Muscle layer of duodenum (tissue), 2 donors: ENCODE measurements at regions not wholly inside any gene's neighbourhood (a gene's known extent, or its start where the extent isn't known, plus 50 kb on each side); places are given as distances from the start of the nearest gene placed in this dataset.

ENCODE experiments used
- H3K27ac ChIP-seq: one replicate; pipeline ENCODE4 v1.7.0; 2013; ENCODE audit warnings: mild to moderate bottlenecking, low read length
- H3K27me3 ChIP-seq: one replicate; pipeline ENCODE4 v1.7.0; 2013; ENCODE audit warnings: low read depth, mild to moderate bottlenecking, control low read depth, low read length
- H3K36me3 ChIP-seq, 2 donors: one replicate each; pipeline ENCODE4 v1.7.0; 2013; ENCODE audit warnings: low read length in 2 of 2, control low read depth in 1 of 2, mild to moderate bottlenecking in 1 of 2; ENCODE audit not compliant: insufficient read depth in 2 of 2, control insufficient read depth in 1 of 2
- H3K4me1 ChIP-seq, 2 donors: one replicate each; pipeline ENCODE4 v1.7.0; 2013; ENCODE audit warnings: low read length in 2 of 2, mild to moderate bottlenecking in 2 of 2, control low read depth in 1 of 2, moderate library complexity in 1 of 2; ENCODE audit not compliant: insufficient read depth in 2 of 2, control insufficient read depth in 1 of 2
- H3K4me3 ChIP-seq, 2 donors: one replicate each; pipeline ENCODE4 v1.7.0; 2013; ENCODE audit warnings: low read length in 2 of 2, low read depth in 1 of 2, mild to moderate bottlenecking in 1 of 2
- H3K9me3 ChIP-seq, 2 donors: one replicate each; pipeline ENCODE4 v1.7.0; 2013; ENCODE audit warnings: low read length in 2 of 2, control low read depth in 1 of 2, mild to moderate bottlenecking in 1 of 2; ENCODE audit not compliant: control insufficient read depth in 1 of 2
- donor health status: healthy.

DNA sequence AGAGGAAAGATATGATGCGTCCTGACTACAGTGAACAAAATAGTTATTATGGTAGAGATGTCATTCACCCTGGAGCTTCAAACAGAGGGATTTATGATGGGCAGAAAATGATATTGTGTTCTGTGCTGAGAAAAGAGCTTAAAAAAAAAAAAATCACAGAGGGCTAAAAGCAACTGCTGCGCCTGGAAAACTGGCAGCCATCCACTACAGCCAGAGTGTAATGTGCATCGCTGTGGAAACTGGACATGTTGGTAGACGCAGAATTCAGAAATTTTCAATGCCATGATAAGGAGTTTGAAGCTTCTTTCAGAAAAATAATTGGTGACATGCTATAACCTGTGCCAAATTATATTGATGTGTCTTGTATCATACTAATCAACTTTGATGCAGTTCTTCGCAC lies 122.9 kb upstream of the SOX11 start:
- no peaks in the 10 kb centered on the region for H3K4me1 ChIP-seq
- no peaks in the 10 kb centered on the region for H3K27me3 ChIP-seq
- no peak overlapping the region for H3K4me3 ChIP-seq
- no peaks in the 10 kb centered on the region for H3K9me3 ChIP-seq
- H3K27ac ChIP-seq, result no peak overlapping the region
- H3K36me3 ChIP-seq, result no peaks in the 10 kb centered on the region

DNA sequence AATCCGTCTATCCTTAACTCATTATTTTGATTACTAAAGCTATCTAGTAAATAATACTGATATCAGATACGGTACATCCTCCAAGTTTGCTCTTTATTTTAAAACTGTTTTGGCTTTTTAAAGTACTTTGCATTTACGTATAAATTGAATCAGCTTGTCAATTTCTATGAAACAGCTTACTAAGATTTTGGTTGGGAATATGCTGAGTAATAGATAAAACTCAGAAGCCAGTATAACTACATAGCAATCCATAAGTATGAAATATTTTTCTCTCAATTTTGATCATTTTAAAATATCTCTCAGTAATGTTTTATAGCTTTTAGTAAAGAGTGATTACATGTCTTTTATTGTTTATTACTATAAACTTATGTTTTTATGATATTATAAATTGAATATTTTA lies 116.2 kb upstream of the SOX11 start:
- H3K9me3 ChIP-seq, result peaks cover 0 to 3% of the 10 kb centered on the region in 2 donors
- H3K27me3 ChIP-seq, result no peaks in the 10 kb centered on the region
- no peaks in the 10 kb centered on the region for H3K4me1 ChIP-seq
- no peaks in the 10 kb centered on the region for H3K36me3 ChIP-seq
- H3K4me3 ChIP-seq, result no peak overlapping the region
- no peak overlapping the region for H3K27ac ChIP-seq

DNA sequence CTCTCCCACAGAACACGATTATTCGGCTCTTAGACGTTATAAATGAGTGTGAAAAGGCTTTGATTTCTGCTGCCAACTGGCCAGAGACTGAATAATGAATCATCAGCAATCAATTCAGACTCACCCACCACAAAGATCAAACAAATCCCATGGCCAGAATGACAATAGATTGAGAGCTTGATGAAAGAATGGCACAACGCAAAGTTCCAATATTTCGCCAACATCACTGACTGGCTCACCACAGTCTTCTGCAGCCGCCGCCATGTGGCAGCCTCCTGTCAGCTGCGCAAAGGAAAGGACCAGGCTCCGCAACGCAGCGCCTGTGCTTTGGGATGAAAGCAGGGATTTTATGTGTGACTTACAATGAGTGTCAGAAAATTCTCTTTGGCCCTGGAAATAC lies 104.4 kb upstream of the SOX11 start:
- Histone ChIP-seq H3K9me3 (no peaks in the 10 kb centered on the region), H3K27me3 (no peaks in the 10 kb centered on the region), H3K27ac (no peak overlapping the region), H3K36me3 (no peaks in the 10 kb centered on the region), H3K4me3 (no peak overlapping the region), H3K4me1 (no peaks in the 10 kb centered on the region)

GRCh38 chr2:5588601-5589000 lies 103.6 kb upstream of the SOX11 start:
- Histone ChIP-seq H3K9me3 (no peaks in the 10 kb centered on the region), H3K36me3 (no peaks in the 10 kb centered on the region), H3K4me1 (no peaks in the 10 kb centered on the region)

GRCh38 chr2:5589183-5589582 lies 103.0 kb upstream of the SOX11 start:
- Histone ChIP-seq H3K4me3 (no peak overlapping the region), H3K4me1 (no peaks in the 10 kb centered on the region), H3K27ac (no peak overlapping the region), H3K36me3 (no peaks in the 10 kb centered on the region), H3K9me3 (no peaks in the 10 kb centered on the region), H3K27me3 (no peaks in the 10 kb centered on the region)

More at GRCh38 chr2:5588601-5589000, 103.6 kb upstream of the SOX11 start:
- Histone ChIP-seq H3K27ac (no peak overlapping the region), H3K4me3 (no peak overlapping the region), H3K27me3 (no peaks in the 10 kb centered on the region)

- Histone ChIP-seq H3K9me3 (no peaks in the 10 kb centered on the region), H3K36me3 (no peaks in the 10 kb centered on the region), H3K4me3 (no peak overlapping the region), H3K27me3 (no peaks in the 10 kb centered on the region), H3K27ac (no peak overlapping the region), H3K4me1 (no peaks in the 10 kb centered on the region)
Observed at GRCh38 chr2:5590886-5591285, 101.3 kb upstream of the SOX11 start.

DNA sequence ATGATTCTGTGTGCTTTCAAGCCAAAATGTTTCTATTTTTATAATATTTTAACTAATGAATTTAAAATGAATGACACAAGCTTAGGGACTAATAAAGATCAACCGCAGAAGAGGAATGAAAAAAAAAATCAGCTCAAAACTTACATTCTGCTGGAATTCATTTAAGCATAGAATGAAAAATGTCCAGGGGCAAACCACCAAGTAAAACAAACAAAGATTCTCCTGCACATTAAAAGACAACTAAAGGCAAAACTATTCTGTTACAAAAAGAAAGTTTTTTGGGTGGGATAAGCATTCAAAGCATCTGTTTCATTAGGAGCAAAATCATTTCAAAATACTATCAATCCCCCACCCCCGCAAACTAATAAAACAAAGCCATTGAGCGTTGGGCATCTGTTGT lies 99.3 kb upstream of the SOX11 start:
- Histone ChIP-seq H3K36me3 (no peaks in the 10 kb centered on the region), H3K9me3 (no peaks in the 10 kb centered on the region), H3K4me1 (no peaks in the 10 kb centered on the region), H3K27me3 (no peaks in the 10 kb centered on the region), H3K27ac (no peak overlapping the region), H3K4me3 (no peak overlapping the region)

DNA sequence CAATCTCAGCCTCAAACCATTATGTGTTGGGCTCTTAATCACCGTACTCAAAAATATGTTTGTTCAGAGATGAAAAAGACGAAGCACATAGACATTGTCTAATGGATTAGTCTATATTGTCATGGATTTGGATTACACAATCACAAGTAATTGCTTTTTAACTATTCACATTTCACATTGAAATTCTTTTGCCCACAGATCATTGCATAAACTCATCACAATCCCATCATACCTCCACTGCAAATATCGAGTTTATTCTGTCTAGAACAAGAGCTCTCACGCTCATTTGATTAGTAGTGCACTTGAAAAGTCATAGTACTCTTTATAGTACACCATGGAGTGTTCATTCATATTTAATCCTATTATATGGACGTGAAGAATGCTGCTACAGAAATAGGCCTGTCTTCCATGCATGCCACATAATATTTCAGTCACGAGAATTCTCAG lies 97.9 kb upstream of the SOX11 start:
- no peaks in the 10 kb centered on the region for H3K9me3 ChIP-seq
- H3K4me3 ChIP-seq, result no peak overlapping the region
- H3K36me3 ChIP-seq, result no peaks in the 10 kb centered on the region
- no peaks in the 10 kb centered on the region for H3K27me3 ChIP-seq
- H3K4me1 ChIP-seq, result no peaks in the 10 kb centered on the region
- no peak overlapping the region for H3K27ac ChIP-seq

DNA sequence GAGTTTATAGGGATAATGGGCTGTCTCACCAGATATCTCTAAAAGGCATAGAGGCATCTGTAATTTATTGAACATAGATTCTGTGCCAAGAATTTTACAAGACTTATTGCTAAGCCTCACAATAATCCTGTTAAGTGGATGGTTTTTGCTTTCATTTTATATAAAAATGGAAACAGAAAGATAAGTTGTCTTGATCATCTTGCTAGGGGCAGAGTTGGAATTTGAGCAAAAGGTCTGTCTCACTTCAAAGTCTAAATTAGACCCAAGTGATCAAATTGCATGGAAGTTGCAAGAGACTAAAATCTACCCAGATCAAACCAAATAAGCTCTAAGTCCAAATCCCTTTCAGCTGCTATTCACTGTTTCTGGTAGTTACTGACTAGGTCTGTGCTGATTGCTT lies 95.3 kb upstream of the SOX11 start:
- Histone ChIP-seq H3K4me1 (no peaks in the 10 kb centered on the region), H3K27me3 (no peaks in the 10 kb centered on the region), H3K27ac (no peak overlapping the region), H3K4me3 (no peak overlapping the region), H3K9me3 (no peaks in the 10 kb centered on the region), H3K36me3 (no peaks in the 10 kb centered on the region)

DNA sequence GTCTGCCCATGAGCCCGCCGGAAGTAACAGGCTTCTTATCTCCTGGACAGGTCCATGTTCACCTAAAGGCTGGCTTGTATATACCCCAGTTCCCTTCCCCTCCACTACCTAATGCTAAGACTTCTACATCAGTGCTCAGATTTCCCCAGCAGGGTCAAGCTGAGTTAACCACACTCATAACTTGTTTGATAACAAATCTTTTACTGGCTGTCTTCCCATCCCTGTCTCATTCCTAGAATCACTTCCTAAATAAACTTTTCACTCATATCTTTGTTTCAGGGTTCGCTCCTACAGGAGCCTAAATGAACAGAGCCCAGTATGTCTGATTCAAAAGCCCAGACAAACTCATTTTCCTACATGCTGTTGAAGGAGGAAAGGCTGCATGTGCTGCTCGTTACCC lies 94.0 kb upstream of the SOX11 start:
- no peaks in the 10 kb centered on the region for H3K36me3 ChIP-seq

GRCh38 chr2:5609201-5609600 lies 83.0 kb upstream of the SOX11 start:
- Histone ChIP-seq H3K4me3 (no peak overlapping the region), H3K9me3 (peaks cover 0 to 5% of the 10 kb centered on the region in 2 donors), H3K36me3 (no peaks in the 10 kb centered on the region), H3K27me3 (no peaks in the 10 kb centered on the region), H3K27ac (no peak overlapping the region), H3K4me1 (no peaks in the 10 kb centered on the region)

More for the DNA sequence above, 94.0 kb upstream of the SOX11 start:
- no peaks in the 10 kb centered on the region for H3K27me3 ChIP-seq
- H3K27ac ChIP-seq, result no peak overlapping the region
- peaks cover 0 to 5% of the 10 kb centered on the region in 2 donors for H3K9me3 ChIP-seq
- H3K4me3 ChIP-seq, result no peak overlapping the region
- H3K4me1 ChIP-seq, result no peaks in the 10 kb centered on the region

- Histone ChIP-seq H3K9me3 (peaks cover 0 to 5% of the 10 kb centered on the region in 2 donors), H3K27me3 (no peaks in the 10 kb centered on the region), H3K27ac (no peak overlapping the region), H3K4me1 (no peaks in the 10 kb centered on the region), H3K36me3 (no peaks in the 10 kb centered on the region), H3K4me3 (no peak overlapping the region)
Observed at GRCh38 chr2:5612666-5613065, 79.5 kb upstream of the SOX11 start.
